AG20443 (cell line): ENCODE measurements at regions not wholly inside any gene's neighbourhood (a gene's known extent, or its start where the extent isn't known, plus 50 kb on each side); places are given as distances from the start of the nearest gene placed in this dataset.
A peak's percentile ranks its signal among the peaks of the same experiment; 100 is the strongest.
"Not testable (repeated sequence)": the region's sequence is repeated elsewhere in the genome, so short reads cannot be mapped to it uniquely, and the experiment has no call there.

Experiments
- DNase-seq: peaks from one replicate; pipeline ENCODE4 v3.0.0; 2012; ENCODE audit warnings: low spot score, mixed read lengths

DNA sequence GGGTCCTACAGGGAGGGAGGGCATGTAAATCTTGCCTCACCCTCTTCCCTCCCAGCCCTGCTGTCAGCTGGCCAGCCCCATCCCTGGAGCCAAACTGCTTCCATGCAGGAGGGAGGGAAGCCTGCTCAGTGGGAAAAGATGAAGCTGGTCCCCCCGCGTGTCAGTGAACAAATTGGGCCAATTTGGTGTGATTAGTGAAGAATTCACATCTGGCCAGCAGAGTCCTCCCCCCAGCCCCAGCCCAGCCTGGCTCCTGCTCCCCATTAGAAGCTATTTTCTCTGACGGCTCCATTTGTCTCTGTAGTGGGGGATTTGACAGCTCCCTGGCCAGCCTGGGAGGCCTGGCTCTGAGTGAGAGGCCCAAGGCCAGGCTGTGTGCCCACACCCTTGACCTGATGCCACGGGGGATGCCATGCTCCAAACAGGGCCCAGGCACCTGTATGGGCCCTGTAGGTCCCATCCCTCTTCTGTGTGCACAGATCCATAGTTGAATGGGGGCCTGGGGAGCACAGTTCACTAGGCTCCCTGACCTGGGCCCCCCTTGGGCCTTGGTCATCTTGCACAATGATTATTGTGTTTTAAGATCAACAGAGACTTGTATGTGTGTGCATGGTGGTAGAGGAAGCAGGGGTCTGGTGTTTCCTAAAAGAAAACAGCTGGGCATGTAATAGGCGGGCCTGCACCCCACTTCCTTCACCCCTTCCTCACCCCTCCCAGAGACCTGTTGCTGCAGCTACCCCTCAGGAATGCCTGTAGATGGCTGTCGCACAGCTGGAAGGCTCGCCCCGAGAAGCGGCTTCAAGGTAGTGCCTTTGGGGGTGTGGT is 50.7 kb upstream of the TAC4 start:
- no peak for DNase-seq

DNA sequence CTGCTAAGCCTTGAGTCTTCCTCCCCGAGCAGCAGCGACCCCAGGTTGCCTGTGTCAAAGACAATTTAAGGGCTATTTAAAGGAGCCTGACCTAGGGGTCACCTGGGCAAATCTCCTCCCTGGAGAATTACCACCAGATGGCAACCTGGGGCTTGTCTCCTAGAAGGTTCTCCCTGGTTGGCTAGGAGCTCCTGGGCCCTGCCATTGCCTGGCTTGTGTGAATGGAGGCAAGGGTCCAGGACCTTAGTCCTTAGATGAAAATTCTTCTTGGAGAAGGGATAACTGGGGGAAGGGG is 51.3 kb upstream of the TAC4 start:
- no peak for DNase-seq

DNA sequence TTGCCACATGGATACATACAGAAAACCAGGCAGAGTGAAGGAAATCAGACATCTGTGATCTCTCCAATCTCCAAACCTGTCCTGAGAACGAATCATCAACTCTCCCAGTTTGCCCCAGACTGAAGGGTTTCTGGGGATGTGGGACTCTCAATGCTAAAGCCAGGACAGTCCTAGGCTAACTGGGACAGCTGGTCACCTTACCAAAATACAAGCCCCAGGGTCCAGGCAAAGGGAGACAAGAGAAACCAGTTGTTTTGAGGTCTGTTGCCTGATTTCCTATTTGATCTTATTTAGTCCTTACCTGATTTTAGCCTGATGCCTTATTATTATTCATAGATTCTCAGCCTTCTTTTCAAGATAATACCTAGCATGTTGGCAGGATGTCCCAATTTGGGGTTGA is 51.7 kb upstream of the TAC4 start:
- DNase-seq: no peak

DNA sequence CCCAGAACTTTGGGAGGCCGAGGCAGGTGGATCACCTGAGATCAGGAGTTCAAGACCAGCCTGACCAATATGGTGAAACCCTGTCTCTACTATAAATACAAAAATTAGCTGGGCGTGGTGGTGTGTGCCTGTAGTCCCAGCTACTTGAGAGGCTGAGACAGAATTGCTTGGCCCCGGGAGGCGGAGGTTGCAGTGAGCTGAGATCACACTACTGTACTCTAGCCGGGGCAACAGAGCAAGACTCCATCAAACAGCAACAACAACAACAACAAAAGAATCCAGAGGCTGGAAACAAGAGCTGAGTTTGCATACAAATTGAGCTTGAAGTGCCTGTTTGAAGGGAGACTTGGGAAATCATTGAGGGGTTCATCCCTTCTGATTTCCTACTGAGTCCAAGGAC is 52.9 kb upstream of the TAC4 start:
- DNase-seq: not testable (repeated sequence)

DNA sequence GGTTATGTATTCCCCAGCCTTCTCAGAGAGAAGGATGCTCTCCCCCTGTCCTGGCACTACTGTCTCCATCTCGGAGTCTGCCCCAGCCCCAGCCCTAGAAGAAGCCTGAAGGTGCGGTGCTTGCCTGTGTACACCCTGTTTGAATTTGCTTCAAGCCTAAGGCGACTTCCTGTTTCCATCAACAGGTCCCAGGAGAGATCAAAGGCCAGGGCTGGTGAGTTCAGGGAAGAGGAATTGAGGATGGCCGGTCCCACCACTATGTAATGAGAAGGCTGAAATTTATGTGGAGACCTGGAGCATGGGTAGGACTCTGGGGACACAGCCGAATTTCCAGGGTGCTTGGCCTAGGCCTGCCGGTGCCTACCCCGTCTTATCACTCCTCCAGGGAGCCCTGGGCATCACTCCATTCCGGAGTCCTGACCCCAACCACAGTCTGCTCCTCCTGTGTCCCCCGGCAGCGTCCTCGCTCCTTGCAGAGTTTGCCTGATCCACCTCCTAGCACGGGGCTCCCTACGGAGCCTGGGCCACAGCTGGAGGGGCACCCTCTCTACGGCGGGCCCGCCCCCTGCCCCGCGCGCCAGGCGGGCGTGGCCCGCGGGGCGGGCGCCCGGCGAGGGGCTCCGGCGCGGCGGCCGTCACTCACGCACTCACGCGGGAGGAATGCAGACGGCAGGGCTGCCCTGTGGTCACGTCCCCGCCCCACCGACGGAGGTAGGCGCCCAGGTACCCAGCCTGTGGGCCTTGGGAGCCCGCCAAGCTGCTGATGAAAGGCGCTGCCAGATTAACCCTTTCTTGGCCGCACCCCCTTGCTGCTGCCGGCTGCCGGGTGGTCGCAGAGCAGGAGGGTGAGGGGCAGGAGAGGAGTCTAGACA is 53.8 kb upstream of the TAC4 start:
- DNase-seq: peak; percentile 52

DNA sequence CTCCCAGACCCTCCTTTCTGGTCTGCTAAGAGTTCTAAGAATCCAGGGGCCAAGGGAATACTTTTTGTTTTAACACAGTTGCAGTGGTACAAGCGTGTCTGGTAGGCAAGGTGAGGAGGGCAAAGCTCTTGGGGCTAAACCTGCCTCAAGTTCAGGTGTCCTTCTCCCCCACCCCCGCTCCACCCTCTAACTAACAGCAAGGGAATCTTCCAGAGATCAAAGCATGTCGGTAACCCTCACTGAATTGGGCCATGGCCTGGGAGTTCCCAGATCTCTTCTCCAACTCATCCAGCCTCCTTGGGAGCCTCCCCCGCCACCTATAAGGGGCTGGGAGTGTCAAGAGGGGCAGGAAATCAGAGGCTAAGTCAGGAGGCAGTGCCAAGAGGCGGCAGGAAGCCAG is 55.7 kb upstream of the TAC4 start:
- no peak for DNase-seq

DNA sequence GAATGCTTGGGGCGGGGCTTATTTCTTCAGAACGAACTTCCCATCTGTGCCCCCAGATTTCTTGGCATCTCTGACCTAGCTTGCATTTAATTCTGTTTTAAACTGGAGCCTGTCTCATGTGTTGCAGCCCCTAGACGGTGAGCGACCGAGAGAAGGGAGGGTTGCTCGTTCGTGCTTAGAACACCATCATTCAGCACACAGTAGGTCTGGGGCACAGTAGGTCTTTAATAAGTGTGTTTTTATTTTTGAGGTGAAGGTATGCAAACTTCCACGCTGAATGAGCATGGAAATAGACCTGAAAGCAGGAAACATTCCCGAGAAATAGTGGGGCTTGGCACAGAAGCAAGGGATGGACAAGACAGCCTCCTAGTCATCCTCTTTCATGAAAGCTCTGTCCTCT is 57.0 kb upstream of the TAC4 start:
- no peak for DNase-seq

DNA sequence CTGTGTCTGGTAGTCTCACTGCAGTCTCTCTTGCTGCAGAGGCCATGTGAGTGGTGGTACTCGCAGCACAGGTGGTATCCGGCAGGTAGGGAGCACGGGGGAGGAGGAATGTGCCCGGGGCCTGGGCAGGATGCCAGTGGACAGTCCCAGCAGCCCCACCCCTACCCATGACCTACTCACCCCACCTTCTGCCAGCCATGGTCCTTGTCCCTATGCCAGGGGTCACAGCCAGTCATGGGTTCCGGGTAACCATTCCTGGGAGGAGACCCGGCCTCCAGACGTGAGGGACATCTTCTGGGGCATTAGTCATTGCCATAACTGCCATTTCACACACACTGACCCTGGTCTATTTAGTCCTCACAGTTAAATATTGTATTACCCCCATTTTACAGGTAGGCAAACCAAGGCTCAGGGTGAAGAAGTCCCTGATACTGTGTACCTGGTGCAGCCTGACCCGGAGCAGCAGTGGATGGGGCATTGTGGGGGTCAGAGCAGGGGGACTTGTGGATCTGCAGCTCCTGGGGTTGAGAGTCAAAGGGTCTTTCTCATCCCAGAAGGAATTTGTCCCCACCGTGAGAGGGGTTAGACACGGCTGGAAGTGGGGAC is 58.8 kb upstream of the TAC4 start:
- DNase-seq: no peak

DNA sequence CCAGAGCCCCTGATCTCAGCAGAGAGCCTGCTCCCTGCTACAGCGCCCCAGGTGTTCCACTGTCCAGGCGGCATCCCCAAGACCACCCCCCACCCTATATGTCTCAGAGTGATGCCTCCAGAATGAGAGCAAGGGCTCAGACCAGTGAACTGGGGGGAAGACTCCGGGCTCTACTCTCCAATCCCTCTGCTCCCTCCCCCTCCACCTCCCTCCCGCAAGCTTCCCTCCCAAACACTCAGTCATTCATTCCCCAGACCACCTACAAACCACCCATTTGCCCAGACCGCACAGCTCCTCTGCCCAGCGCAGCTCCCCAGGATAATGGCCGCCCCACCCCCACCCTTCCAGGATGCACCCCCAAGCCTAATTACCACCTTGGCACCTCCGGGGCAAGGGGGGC is 59.4 kb upstream of the TAC4 start:
- DNase-seq: no peak

DNA sequence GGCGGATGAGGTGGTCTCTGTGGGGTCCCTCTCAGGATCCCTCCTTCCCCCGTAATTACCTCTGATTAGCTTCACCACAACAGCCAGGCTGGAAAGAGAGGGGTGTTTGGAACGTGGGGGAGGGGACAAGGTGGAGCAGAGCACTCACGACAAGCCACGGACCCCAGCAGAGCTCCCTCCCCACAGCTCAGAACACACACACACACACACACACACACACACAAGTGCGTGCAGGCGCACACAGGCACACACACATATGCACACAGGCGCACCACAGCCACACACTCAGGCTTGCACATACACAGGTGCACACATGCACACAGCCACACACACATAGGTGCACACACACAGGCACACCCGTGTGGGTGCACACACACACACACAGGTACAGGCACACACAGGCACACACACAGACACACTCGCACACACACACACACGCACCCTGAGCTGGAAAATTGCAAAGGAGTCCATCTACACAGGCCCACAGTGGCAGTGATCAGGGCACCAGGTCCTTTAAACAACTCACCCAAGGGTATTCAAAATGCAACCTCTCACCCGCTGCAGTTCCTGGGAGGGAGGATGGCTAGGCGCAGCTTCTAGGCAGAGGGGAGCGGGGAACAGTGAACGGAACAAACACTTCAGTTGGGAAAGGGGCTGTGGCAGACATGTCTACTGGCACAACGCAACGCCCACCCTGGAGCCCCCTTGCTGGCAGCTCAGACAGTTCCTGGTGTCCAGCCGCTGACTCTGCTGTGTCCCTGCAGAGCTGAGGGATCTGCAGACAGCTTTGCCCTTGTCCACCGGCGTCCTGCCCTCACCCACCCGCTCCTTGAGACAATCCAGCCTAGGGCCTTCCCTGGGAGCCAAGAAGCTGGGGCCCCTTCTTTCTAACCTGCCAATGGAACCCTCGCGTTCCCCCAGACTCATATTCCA is 59.9 kb upstream of the DLX4 start:
- no peak for DNase-seq

DNA sequence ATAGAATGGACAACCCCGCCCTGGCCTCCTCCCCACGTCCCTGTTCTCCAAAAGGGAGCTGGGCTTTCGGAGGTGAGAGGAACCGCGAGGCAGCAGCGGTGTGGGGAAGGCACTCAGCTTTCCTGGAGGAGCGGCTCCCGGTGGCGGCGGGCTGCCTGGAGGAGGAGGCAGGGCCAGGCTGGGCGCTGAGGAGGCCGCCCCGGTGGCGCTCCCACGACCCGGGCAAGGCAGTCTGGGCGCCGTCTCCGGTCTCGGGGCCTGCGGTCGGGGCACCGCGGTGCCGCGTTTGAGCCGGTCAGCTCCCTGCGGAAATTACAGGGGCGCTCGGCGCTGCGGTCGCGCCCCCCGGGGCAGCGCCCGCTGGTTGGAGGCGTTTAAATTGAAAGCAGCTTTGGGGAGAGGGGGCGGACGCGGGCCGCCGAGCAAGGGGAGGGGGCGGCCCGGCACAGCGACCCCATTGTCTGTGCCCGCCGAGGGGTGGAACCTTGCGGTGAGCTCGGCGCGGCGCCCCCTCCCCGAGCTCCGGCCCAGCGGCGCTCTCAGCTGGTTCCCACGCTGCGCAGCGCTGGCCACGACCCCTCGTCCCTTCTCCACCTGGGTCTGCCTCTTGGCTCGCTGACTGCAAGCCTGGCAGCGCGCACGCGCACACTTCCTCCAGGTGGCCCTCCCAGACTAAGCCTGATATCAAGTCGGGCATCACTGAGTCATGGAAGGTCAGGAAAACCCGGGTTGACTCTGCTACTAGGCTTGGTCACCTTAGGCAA is 58.7 kb upstream of the DLX4 start:
- DNase-seq: no peak

DNA sequence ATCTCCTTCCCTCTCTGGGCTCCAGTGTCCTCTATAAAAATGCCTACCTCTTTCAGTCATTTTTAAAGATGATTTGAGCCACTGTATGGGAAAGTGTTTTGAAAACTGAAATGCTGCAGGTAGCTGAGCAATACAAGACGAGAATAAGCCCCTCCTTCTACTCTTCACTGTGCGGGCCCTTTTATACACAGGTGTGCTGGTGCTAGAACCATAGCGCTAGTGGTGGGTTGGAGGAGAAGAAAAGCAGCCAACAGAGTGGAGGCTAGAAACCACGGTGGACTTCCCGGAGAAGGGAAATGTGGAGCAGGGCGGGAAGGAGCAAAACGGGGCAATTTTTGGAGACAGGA is 58.2 kb upstream of the DLX4 start:
- no peak for DNase-seq

DNA sequence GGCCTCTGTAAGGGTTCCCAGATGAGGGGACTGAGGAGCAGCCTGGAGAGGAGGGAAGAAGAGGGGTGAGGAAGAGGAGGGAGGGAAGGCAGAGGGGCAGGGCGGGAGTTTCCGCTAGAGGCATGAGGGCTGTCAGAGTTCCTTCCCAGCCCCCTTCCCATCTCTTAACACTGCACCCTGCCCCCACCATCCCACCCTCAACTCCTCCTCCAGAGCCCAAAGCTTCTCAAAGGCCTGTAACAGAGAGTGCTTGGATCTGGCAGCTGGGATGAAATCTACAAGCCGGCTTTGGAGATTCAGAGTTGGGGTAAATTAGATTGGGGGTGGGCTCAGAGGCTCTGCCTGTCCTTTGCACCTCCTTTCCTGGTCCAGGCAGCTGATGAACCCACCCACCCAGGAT is 57.3 kb upstream of the DLX4 start:
- DNase-seq: no peak

DNA sequence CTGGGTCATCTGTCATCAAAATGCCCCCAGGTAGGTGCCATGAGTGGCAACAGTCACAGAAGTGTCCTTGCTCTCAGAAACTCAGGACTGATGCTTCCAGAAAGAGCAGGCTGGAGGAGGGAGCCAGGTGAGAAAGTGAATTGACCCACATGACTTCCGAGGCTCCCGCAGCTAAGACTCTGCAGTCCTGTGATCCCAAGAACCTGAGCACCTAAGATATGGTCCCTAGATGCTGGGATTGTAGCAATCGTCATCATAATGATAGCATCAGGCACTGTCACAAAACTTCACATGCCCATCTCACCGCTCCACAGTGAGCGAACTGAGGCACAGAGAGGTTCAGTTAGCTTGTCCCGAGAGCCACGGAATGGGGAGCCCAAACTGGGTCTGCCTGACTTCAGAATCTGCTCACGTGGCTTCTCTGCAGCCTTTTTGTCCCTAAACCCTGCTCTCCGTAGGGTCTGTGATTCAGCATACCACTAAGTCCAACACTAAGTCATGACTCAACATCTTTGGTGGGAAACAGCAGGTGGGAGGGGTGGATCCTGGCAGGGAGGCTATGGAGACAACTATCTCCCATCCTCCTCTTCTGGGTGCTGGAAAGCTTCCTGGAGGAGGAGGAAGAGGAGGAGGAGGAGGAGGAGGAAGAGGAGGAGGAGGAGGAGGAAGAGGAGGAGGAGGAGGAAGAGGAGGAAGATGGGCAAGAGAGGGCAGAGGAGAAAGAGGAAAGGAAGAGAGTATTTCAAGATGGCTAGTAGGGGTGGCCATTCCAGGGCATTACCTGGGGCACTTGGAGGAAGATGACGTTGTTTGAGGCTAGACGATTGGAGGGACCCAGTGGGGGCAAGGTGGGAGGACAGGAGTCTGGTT is 55.5 kb upstream of the DLX4 start:
- DNase-seq: peak; percentile 79

DNA sequence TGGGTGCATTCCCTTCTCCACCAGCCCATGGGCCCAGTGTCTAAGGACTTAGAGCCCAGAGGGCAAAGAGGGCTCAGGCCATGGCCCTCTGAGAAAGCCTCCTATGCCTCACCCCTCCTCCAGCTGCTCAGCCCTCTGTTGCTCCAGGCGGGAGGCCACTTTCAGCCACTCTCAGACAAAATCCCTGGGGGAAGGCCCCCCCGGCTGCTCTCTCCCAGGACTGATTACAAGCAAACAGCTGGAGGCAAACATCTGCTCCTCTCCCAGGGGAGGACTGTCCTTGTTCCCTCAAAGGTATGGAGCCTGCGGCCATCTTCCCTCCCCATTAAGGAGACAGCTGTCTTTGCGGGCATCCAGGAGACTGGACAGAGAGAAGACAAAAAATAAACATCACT is 54.9 kb upstream of the DLX4 start:
- DNase-seq: no peak

DNA sequence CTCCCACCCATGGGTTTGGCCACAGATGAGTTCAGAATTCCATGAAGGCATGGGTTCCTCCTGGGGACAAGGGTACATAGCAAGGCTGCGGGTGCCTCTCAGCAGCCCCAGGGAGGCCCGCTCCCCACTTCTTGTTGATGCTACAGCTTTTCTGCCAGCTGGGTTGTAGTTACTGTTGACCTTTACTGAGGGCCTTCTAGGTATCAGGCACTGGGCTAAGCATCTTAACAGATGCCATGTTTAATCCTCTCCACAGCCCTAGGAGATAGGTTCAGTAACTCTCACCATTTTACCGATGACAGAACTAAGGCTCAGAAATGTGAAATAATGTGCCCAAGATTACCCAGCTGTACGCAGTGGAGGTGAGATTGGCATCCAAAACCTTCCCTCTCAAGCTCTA is 54.3 kb upstream of the DLX4 start:
- no peak for DNase-seq

DNA sequence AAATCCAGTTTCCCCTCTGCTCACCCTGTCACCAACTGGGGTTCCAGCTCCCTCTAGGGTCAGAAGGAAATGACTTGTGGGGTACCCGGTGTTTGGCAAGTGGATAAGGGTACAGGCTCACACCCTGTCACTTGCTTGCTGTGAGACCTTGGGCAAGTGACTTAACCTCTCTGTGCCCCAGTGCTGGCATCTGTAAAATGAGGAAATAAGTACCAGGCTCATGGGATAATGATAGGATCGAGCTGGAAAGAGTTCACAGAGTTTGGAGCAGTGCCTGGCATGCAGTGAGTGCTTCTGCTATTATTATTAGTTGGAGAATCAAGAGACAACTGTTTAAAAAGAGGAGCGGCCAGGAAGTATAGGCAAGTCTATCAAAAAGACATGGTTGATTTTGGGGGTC is 53.7 kb upstream of the DLX4 start:
- DNase-seq: no peak

DNA sequence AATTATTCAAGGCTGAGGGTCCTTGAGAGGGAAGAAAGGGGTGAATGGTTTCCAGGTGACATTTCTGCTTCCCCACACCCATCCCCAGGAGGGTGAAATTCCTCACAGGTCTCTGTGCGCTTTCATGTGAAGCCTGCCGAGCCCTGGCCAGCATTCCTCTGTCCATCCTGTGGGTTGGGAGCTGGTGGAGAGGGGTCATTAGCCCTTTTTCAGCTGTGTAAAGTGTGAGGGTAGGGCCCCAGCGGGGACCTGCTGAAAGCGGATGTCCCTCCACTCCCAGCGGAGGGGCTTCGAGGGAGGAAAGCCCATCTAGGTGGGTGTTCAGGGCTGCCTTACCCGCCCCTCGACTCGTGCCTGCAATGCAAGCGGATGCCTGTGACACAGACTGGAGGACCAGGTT is 53.3 kb upstream of the DLX4 start:
- no peak for DNase-seq

DNA sequence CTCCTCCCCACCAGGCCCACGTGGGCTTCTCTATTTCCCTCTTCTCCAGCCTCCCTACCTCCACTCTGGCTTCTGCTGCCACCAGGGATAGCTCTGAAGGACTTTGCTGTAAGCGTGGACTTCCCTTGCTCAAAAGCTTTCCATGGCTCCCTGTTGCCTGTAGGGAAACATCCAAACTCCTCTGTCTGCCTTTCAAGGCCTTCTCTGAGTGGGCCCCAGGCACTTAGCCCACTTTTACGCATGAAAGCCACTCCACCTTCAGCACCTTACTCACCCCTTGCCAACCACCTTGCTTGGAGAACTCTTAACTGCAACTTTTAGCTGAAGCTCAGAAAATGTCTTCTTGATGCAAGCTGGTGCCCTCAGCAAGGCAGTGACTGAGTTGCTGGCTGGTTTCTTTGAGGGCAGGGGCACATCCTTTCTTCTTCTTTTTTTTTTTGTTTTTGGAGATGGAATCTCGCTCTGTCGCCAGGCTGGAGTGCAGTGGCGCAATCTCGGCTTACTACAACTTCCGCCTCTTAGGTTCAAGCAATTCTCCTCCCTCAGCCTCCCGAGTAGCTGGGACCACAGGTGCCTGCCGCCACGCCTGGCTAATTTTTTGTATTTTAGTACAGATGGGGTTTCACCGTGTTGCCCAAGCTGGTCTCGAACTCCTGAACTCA is 52.0 kb upstream of the DLX4 start:
- DNase-seq: no peak

DNA sequence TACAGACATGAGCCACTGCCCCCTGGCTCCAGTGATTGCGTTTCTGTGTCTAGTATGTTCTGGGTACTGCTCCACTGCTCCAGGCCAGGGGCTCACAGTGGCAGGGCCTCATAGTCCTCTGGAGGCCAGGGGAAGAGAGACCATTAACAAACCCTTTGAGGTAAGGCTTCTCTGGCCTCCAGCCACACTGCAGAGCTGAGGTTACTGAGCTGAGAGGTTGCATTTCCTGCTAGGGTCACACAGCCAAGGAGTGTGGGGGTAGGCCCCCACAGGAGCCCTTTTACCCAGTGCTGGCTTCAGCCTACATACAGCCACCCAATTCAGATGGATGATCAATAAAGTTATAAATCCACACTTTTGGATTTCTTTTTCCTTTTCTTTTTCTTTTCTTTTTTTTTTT is 50.4 kb upstream of the DLX4 start:
- DNase-seq: no peak
